ENCODE measurements at regions not wholly inside any gene's neighbourhood (a gene's known extent, or its start where the extent isn't known, plus 50 kb on each side); places are given as distances from the start of the nearest gene placed in this dataset.

- Histone ChIP-seq H3K9ac (ENCODE audit: low read length) (no peak overlapping the region), H3K9me3 (replicated peaks; ENCODE audit: insufficient read depth, low read length) (no peaks in the 10 kb centered on the region), H3F3A (ENCODE audit: insufficient read depth, low read length) (no peaks in the 10 kb centered on the region), H4K20me1 (ENCODE audit: insufficient read depth, low read length) (no peaks in the 10 kb centered on the region), H3K27ac (ENCODE audit: low read length) (no peak overlapping the region), H3K4me2 (ENCODE audit: low read depth, low read length) (no peak overlapping the region), H2AFZ (ENCODE audit: low read length) (no peak overlapping the region), H3K27me3 (replicated peaks; ENCODE audit: insufficient read depth, low read length) (no peaks in the 10 kb centered on the region), H3K9me2 (replicated peaks; ENCODE audit: insufficient read depth, low read length) (no peaks in the 10 kb centered on the region), H3K4me3 (ENCODE audit: low read length) (no peak overlapping the region), H3K79me2 (ENCODE audit: low read length) (no peaks in the 10 kb centered on the region), H3K4me1 (ENCODE audit: low read length) (no peaks in the 10 kb centered on the region), H3K36me3 (replicated peaks; ENCODE audit: insufficient read depth, low read length) (no peaks in the 10 kb centered on the region)
- DNase-seq = no peak
- no peak for TF ChIP-seq EZH2phosphoT487 (IDR thresholded peaks at IDR 0.05; ENCODE audit: low read length)
- TF ChIP-seq CTCF (IDR thresholded peaks at IDR 0.05; ENCODE audit: low read length) = no peak
- no peak for TF ChIP-seq EZH2 (optimal IDR thresholded peaks at IDR 0.05; ENCODE audit: low read depth, low read length)
Measured at GRCh38 chr9:81207651-81208050, 481.7 kb downstream of the TLE1 start.

DNA sequence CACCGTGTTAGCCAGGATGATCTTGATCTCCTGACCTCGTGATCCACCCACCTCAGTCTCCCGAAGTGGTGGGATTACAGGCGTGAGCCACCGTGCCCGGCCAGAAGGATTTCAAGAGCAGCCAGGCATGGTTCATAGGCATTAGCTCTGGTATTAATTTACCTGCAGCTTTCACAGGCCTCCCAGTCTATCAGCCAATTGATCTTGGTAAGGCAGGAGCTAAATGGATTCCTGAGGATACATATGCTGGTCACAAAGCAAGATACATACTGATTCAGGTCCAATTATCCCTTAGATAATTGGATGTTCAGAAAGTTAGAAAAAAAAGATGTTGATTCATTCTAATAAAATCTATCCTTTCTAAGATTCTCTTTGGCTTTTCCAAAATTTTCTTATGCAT is 487.1 kb downstream of the TLE1 start:
- Histone ChIP-seq H3F3A (ENCODE audit: insufficient read depth, low read length) (no peaks in the 10 kb centered on the region), H3K9me2 (replicated peaks; ENCODE audit: insufficient read depth, low read length) (no peaks in the 10 kb centered on the region), H3K4me2 (ENCODE audit: low read depth, low read length) (no peak overlapping the region), H3K79me2 (ENCODE audit: low read length) (no peaks in the 10 kb centered on the region), H3K9ac (ENCODE audit: low read length) (no peak overlapping the region), H3K27me3 (replicated peaks; ENCODE audit: insufficient read depth, low read length) (no peaks in the 10 kb centered on the region), H3K27ac (ENCODE audit: low read length) (no peak overlapping the region), H4K20me1 (ENCODE audit: insufficient read depth, low read length) (no peaks in the 10 kb centered on the region), H3K4me1 (ENCODE audit: low read length) (no peaks in the 10 kb centered on the region), H2AFZ (ENCODE audit: low read length) (no peak overlapping the region), H3K9me3 (replicated peaks; ENCODE audit: insufficient read depth, low read length) (no peaks in the 10 kb centered on the region), H3K4me3 (ENCODE audit: low read length) (no peak overlapping the region), H3K36me3 (replicated peaks; ENCODE audit: insufficient read depth, low read length) (no peaks in the 10 kb centered on the region)
- TF ChIP-seq CTCF (IDR thresholded peaks at IDR 0.05; ENCODE audit: low read length) = no peak
- no peak for TF ChIP-seq EZH2 (optimal IDR thresholded peaks at IDR 0.05; ENCODE audit: low read depth, low read length)
- TF ChIP-seq EZH2phosphoT487 (IDR thresholded peaks at IDR 0.05; ENCODE audit: low read length) = no peak
- no peak for DNase-seq

DNA sequence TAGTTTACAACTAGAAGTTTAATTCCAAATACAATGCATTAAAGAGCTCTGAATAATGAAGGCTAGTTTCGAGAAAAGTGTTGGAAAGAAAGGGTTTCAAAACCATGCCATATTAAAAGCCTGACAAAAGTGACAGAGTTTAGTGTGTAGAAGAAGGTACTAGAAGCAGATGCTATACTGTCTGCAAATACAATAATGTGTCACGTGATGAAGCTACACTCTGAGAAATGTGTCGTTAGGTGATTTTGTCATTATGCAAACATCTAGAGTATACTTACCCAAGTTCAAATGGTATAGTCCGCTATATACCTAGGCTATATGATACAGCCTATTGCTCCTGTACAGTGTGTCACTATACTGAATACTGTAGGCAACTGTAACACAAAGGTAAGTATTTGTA is 494.1 kb downstream of the TLE1 start:
- Histone ChIP-seq H3K36me3 (replicated peaks; ENCODE audit: insufficient read depth, low read length) (no peaks in the 10 kb centered on the region), H4K20me1 (ENCODE audit: insufficient read depth, low read length) (no peaks in the 10 kb centered on the region), H3F3A (ENCODE audit: insufficient read depth, low read length) (no peaks in the 10 kb centered on the region), H3K4me3 (ENCODE audit: low read length) (no peak overlapping the region), H3K79me2 (ENCODE audit: low read length) (no peaks in the 10 kb centered on the region), H3K9me2 (replicated peaks; ENCODE audit: insufficient read depth, low read length) (no peaks in the 10 kb centered on the region), H3K4me2 (ENCODE audit: low read depth, low read length) (no peak overlapping the region), H3K4me1 (ENCODE audit: low read length) (no peaks in the 10 kb centered on the region), H3K27ac (ENCODE audit: low read length) (no peak overlapping the region), H3K9me3 (replicated peaks; ENCODE audit: insufficient read depth, low read length) (no peaks in the 10 kb centered on the region), H3K9ac (ENCODE audit: low read length) (no peak overlapping the region), H2AFZ (ENCODE audit: low read length) (no peak overlapping the region), H3K27me3 (replicated peaks; ENCODE audit: insufficient read depth, low read length) (no peaks in the 10 kb centered on the region)
- DNase-seq = no peak
- TF ChIP-seq EZH2phosphoT487 (IDR thresholded peaks at IDR 0.05; ENCODE audit: low read length) = no peak
- TF ChIP-seq EZH2 (optimal IDR thresholded peaks at IDR 0.05; ENCODE audit: low read depth, low read length) = no peak
- TF ChIP-seq CTCF (IDR thresholded peaks at IDR 0.05; ENCODE audit: low read length) = no peak
